ENCODE measurements at regions not wholly inside any gene's neighbourhood (a gene's known extent, or its start where the extent isn't known, plus 50 kb on each side); places are given as distances from the start of the nearest gene placed in this dataset.
"Not testable (repeated sequence)": the region's sequence is repeated elsewhere in the genome, so short reads cannot be mapped to it uniquely, and the experiment has no call there.

- TF ChIP-seq, protein P1, sequence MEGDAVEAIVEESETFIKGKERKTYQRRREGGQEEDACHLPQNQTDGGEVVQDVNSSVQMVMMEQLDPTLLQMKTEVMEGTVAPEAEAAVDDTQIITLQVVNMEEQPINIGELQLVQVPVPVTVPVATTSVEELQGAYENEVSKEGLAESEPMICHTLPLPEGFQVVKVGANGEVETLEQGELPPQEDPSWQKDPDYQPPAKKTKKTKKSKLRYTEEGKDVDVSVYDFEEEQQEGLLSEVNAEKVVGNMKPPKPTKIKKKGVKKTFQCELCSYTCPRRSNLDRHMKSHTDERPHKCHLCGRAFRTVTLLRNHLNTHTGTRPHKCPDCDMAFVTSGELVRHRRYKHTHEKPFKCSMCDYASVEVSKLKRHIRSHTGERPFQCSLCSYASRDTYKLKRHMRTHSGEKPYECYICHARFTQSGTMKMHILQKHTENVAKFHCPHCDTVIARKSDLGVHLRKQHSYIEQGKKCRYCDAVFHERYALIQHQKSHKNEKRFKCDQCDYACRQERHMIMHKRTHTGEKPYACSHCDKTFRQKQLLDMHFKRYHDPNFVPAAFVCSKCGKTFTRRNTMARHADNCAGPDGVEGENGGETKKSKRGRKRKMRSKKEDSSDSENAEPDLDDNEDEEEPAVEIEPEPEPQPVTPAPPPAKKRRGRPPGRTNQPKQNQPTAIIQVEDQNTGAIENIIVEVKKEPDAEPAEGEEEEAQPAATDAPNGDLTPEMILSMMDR (IDR thresholded peaks at IDR 0.05), result not testable (repeated sequence)
- not testable (repeated sequence) for TF ChIP-seq POLR2A (IDR thresholded peaks at IDR 0.05)
Observed at GRCh38 chrX:97915390-97915789, 1031.7 kb downstream of the RPA4 start.
